Activated gamma-delta T cell (primary cell): ENCODE measurements at regions not wholly inside any gene's neighbourhood (a gene's known extent, or its start where the extent isn't known, plus 50 kb on each side); places are given as distances from the start of the nearest gene placed in this dataset.

Experiments used
- DNase-seq: peaks from one replicate; lab custom pipeline; 2025; lab: John Stamatoyannopoulos, UW

- no peak for DNase-seq
Measured at GRCh38 chr6:133754298-133754697, 134.6 kb upstream of the TCF21 start.

- no peak for DNase-seq
Measured at GRCh38 chr6:133756078-133756695, 132.7 kb upstream of the TCF21 start.

GRCh38 chr6:133757335-133757734, 131.6 kb upstream of the TCF21 start:
- DNase-seq = no peak

- DNase-seq = no peak
Measured at GRCh38 chr6:133758815-133759335, 130.0 kb upstream of the TCF21 start.

GRCh38 chr6:133759524-133759923, 129.4 kb upstream of the TCF21 start:
- DNase-seq = no peak

GRCh38 chr6:133761706-133762105, 127.2 kb upstream of the TCF21 start:
- DNase-seq = no peak

DNA sequence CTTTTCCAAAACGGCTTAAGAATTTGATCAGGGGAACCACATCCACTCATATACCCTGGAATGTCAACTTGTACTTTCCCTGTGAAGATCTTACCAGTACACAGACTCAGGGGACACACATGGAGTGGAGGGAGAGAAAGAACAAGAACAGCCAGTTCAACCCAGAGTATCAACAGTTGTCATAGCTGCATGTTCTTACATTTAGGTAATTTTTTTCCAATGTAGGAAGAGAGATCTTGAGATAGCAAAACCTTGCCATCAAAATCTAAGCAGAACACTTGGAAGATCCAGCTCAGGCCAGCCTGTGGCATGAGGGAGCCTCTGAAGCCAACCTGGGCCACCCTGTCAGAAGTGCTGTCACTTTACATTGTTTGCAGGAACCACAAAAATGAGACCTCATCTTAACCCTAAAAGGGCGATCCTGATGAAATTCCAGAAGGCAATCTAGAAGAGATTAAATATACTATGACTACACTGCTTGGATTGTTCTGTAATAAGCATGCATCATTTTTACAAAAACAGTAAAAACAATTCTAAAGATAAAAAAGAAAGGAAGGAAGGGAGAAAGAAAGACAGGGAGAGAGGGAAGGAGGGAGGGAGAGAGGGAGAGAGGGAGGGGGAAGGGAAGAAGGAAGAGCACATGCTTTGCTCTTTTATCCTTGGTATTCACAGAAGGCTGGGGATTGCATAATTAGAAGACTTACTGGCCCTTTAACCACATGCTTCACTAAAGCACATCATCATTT, 124.7 kb upstream of the TCF21 start:
- DNase-seq = no peak

GRCh38 chr6:133764754-133765208, 124.1 kb upstream of the TCF21 start:
- no peak for DNase-seq

DNA sequence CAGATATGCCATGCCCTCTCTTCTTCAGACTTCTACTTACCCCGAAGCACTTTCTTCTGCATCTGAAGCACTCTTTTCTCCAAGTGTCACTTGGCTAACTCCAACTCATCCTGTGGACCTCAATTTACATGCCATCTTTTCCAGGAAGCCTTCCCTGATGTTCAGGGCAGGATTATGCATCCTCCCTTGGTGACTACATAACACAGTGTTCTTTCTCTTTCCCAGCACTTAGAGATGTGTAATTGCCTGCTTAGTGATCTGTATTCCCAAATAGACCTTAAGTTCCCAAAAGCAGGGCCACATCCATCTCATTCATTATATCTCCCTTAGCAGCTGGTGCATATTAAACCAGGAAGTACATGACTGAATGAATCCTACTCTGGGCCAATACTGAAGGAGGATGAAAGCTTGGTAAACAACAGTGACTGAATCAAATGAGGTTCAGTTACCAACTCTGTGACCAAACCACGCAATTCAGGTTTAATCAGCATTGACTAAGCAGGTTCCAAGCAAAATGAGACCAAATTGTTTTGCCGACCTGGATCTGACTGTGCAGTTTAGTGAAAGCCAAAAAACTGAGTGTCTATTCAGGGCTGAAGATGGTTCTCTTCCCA, 121.4 kb upstream of the TCF21 start:
- no peak for DNase-seq

GRCh38 chr6:133768656-133769295, 120.1 kb upstream of the TCF21 start:
- DNase-seq = no peak

GRCh38 chr6:133769463-133769862, 119.5 kb upstream of the TCF21 start:
- DNase-seq = no peak

DNA sequence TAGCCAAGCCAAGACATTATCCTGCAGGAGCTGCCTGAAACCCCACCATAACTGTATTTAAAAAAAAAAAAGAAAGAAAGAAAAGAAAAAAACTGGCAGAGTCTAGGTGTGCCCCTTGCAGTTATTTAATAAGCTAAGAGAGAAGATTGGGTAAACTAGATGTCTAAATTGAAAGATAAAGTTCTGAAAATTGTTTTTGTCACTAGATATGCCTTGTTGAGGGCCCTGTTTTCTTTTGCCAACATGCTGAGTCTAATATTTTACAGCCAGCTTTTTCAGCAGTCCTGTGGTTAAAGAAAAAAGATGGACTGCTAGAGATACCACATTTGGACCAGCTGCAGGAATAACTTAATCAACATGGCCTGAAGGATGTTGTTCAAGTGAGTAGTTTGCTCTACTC, 116.3 kb upstream of the TCF21 start:
- no peak for DNase-seq

GRCh38 chr6:133773776-133774175, 115.1 kb upstream of the TCF21 start:
- DNase-seq = no peak

GRCh38 chr6:133774356-133774755, 114.6 kb upstream of the TCF21 start:
- DNase-seq = no peak

- no peak for DNase-seq
Measured at GRCh38 chr6:133778414-133779130, 110.3 kb upstream of the TCF21 start.

GRCh38 chr6:133779916-133780695, 108.8 kb upstream of the TCF21 start:
- no peak for DNase-seq

GRCh38 chr6:133786016-133786415, 102.9 kb upstream of the TCF21 start:
- DNase-seq = no peak

GRCh38 chr6:133787122-133787521, 101.8 kb upstream of the TCF21 start:
- no peak for DNase-seq

DNA sequence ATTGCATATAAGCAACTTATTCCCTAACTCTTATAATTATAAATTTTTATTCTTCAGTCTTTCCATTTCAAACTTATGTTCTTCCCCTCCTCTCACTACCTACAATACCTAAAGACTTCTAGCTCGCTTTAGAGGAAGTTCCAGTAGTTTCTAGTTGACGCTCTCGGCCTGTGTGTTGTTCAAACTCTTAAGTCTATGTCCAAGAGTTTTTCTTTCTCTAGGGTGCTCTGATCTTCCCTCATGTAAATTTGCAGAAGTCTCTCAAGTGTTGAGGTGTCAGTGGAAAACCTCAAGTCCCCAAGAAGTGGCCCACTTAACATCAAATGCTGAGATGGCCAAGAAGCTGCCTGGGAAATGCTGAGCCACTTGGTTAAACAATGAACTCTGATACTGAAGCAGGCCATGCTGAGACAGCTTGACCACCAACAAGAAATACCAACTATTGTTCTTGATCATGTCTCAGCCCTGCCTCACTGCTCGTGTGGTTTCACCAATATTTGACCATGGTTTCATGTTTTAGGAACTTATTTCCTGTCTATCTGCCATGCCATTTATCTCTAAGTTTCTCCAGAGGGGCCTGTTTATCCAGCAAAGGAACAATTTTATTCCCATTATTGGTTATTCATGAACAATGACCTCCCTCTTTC, 100.9 kb upstream of the TCF21 start:
- DNase-seq = no peak

GRCh38 chr6:133788556-133788955, 100.4 kb upstream of the TCF21 start:
- no peak for DNase-seq
